ENCODE measurements at regions not wholly inside any gene's neighbourhood (a gene's known extent, or its start where the extent isn't known, plus 50 kb on each side); places are given as distances from the start of the nearest gene placed in this dataset.
"Not testable (repeated sequence)": the region's sequence is repeated elsewhere in the genome, so short reads cannot be mapped to it uniquely, and the experiment has no call there.

DNA sequence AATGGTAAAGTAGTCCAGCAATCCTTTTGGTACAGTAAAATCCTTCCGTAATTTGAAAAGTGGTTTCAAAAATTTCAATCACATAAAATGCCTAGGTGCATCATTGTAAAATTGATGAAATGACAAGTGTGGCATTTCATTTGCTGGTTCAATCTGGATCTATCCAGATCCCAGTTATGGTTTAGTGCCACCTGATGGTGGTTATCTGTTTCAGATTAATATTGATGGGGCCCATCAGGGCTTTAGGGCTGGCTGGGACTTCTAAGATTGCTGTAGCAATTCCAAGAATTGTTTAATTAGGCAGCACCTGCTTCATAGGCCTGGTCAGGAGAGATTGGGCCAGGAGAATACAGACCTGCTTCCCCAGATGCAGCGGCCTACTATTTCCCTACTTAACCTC is 55.5 kb upstream of the PIK3C3 start:
- no peak for DNase-seq

DNA sequence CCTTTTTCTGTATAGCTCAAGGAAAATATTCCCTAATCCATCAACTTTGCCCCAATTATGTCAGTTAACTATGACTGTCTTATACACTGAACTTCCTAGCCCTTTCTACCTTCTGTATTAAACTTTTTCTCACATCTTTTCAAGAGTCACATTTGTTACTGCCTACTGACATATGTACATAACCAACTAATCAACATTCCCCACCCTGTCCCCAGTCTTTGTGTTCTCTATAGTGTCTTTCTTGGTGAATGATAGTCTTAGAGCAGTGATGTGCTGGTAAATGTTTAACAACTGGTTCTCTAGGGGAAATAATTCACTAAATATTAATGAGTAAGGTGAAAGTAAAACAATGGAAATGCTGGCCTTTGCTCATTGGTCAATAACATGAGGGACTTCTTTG is 61.6 kb upstream of the PIK3C3 start:
- no peak for DNase-seq

DNA sequence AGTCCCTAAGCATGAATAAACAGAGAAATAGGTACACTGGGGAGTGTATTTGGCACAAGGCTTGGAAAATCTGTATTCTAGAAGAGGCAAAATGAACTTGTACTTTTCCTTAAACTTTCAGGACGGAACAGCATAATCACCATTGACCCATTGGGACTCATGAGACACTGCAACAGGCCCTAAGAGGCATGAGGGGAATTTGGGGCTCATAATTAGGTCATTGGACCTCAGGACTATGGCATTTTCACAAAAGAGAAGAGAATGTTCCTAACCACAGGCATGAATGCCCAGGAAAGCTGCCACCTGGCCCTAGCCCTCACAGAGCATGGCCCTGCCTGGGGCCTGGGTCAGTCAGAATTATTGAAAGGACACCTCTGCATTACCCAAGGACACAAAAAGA is 67.9 kb upstream of the PIK3C3 start:
- no peak for DNase-seq

DNA sequence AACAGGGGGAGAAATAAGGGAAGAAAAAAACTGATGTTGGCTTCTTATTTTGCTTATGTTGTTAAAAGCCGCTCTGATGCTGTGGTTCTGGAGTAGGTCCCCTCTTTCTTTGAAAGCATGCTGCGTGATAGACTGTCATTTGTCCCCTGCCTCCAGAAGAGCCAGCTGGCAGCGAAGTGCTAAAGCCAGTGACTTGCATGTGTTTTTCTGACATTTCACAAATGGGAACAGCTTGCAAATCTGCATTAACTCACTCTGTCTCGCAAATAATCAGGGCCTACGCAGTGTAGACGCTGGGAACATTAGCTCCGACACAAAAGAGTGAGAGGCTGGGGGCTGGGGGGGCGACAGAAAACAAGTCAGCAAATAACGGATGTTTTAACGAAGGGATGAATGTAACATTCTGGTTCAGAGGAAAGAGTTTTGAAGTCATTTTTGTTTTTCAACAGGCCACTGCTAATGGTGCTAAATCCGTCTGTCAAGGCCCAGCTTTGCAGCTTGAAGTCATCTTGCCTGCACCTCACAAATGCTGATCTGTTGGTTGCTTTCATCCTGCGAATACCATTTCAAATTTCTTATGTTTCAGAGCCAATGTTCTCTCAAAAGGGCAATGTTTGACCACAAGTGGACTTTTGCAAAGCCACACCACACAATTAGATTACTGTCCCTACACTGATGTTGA is 68.8 kb upstream of the PIK3C3 start:
- no peak for DNase-seq

DNA sequence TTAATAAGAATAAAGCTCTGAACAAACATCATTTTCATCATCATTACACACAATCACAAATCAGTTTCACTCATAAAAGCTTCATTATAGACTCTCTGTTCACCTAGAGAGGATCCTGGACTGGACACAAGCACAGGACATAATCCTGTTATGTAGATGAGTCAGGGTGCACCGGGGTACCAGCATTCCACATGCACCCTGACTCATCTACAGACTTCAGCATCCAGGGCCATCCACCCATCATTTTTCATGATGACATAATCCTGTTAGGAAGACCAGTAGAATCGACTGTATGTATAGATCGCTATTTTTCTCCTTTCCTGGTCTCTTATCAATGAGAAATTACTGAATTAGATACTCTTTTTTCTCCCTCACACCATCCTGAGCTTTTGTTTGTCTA is 73.7 kb upstream of the PIK3C3 start:
- DNase-seq, result no peak

DNA sequence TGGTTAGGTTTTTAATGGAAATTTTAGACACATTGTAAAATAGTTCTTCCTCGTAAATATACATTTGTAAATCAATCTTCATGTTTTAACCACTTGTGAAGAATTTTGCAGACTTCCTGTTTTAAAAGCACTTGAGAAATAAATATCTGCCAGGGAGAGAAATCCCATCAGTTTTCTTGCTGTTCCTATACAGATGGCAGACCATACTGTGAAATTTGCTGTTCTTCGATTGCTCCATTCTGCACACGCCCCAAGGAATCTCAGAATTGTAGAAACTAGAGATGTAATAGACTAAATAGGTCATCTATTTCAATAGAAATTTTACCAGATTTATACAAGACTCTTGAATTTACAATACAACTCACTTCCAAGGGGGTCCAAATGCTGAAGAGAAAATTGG is 75.8 kb upstream of the PIK3C3 start:
- no peak for DNase-seq

DNA sequence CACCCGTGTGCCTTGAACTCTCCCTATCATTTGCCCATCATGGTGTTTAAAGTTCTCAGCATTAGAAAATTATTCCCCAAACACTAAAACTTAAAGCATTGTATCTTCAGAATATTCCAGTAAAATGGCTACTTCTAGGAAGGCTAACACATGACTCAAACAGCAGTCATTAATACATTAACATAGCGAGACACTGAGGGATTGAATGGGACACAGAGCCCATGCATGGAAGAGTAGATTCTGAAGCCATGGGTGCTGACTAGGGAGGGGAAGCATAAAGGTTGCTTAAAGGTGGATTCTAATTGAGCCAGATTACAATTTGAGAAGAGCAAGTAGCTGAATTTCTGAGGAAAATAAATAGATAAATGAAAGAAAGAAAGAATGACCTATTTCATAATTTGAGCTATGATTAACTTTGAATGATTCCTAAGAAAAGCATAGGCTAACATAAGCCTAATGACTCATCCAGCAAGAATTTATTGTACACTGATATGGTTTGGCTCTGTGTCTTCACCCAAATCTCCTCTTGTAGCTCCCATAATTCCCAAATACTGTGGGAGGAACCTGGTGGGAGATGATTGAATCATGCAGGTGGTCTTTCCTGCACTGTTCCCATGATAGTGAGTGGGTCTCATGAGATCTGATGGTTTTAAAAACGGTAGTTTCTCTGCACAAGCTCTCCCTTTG is 79.8 kb upstream of the PIK3C3 start:
- DNase-seq, result no peak

DNA sequence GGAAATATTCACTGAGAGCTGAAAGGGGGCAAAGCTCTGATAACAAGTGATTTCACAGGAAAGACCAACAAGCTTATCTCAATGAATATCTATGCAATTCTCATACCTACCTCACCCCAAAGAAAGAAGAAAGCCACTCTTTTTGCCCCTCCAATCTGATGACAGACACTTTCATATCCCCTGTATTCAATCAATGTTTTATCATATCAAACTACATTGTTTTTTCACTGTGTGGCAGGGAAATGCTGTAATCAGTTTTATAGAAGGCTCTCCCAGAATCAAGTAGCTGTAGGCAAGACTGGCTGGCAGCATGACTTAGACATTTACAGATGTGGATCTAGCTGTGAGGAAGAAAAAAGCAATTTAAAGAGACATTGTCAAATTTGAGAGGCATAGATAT is 81.3 kb upstream of the PIK3C3 start:
- DNase-seq, result no peak

DNA sequence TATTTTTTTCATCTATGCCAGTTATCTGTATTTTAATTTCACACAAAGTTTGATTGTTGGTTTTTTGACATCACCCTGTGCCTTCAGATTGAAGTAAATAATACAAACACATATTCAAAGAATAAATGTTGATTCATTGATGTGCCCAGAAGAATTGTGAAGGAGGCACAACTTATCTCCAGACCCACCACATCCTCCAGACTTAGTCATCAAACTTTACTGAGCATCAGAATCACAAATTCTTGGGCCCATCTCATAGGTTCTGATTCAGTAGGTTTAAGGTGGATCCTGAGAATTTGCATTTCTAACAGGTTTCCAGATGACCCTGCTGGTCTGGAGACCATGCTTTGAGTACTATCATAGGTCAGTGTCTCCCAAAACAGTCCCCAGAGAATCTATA is 82.8 kb upstream of the PIK3C3 start:
- DNase-seq, result no peak

DNA sequence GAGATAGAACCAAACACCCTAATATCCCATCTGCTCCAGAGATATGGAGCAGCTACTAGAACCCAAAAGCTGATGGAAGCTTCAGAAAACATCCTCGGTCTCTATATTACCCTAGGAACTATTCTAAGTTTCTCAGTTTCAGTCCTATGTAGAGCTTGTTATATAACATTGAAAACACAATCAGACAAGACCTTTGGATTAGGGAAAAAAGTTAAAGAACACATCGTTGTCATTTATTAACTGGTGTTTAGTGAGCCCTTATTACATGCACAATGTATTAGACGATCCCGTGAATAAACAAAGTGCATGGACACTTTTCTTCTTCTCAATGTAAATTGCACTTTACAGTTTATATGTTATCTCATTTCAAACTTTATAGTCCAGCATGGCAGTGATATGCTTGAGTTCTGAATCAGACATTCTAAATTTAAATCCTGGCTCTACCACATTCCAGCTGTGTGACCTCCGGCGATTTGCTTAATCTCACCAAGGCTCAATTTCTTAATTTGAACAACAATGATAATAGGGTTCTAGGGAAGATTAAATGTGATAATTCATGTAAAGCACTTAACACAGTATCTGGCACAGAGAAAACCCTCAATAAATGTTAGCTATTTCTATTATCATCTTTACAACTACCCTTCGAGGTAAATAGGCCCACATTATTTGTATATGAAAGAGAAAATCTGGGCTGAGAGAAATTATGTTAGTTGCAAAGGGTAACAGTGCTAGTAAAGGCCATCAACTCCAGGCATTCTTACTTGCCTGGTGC is 83.6 kb upstream of the PIK3C3 start:
- no peak for DNase-seq

DNA sequence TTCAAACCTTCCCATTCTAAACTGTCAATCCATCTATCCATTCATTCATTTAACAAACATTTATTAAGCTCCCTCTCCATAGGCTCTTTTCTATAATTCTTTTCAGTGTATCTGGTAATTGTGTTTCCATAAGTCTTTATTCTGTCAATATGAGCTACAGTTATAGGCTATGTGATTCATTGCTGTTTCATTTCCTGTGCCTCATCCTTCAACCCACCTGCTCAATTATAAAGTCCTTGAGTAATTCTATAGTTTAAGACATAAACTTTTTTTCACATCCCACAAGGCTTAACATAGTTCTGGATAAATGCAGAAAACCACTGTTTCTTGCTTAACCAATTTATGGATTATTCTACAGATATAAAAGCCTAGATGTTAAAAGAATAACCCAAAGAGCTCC is 84.2 kb upstream of the PIK3C3 start:
- DNase-seq, result no peak

DNA sequence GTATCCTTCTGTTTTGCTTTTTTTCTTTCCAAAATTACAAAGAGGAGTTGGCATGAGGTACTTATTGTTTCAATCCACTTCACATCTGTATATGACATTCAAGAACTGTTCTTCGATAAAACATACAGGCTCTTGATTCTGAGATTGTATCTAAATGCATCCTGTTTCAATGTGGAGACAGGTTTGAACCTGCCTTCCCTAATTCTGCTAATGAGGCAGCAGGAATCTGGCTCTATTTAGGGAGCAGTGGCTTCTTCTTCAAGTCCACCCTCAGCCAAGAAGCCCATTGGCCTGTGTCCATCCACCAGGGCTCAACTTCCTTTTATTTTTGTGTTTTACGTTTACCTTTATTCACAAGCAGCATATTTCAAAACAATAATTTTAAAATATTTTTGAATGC is 84.8 kb upstream of the PIK3C3 start:
- DNase-seq, result no peak

DNA sequence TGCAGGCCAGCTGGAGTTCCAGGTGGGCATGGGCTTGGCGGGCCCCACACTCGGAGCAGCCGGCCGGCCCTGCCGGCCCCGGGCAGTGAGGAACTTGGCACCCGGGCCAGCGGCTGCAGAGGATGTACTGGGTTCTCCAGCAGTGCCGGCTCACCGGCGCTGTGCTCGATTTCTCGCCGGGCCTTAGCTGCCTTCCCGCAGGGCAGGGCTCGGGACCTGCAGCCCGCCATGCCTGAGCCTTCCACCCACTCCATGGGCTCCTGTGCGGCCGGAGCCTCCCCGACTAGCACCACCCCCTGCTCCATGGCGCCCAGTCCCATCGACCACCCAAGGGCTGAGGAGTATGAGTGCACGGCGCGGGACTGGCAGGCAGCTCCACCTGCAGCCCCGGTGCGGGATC is 89.2 kb upstream of the PIK3C3 start:
- DNase-seq, result not testable (repeated sequence)

DNA sequence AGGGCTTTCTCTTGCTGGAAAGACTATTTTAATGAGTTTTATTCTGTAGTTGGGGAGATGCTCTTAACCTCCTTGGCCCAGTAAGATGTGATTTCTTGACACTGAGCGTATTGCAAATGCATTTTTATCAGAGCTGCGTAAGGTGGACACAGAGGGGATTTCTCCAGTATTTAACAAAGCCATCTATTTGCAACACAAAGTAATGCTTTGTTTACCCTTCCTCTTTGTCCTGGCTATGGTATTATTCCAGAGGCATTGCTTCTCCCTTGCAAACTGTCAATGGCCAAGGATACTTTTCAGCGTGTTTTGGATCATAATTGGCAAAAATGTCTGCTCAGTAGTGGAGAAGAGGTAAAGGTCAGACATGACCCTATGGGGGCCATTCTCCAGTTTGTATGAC is 90.8 kb upstream of the PIK3C3 start:
- DNase-seq, result no peak

DNA sequence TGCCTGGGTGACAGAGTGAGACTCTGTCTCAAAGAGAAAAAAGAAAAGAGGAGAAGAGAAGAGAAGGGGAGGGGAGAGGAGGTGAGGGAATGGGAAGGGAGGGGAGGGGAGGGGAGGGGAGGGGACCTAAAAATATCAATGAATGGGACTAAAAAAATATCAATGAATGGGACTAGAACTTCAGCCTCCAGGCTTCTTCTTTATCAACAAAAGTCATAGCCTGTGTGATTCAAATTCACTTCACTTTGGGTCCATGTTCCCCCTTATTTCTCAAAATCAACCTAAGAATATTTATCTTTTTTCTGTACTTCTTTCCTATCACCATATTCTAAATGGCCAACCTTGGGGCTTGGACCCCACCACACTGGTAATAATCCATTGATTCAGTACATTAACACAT is 92.1 kb upstream of the PIK3C3 start:
- DNase-seq, result no peak

DNA sequence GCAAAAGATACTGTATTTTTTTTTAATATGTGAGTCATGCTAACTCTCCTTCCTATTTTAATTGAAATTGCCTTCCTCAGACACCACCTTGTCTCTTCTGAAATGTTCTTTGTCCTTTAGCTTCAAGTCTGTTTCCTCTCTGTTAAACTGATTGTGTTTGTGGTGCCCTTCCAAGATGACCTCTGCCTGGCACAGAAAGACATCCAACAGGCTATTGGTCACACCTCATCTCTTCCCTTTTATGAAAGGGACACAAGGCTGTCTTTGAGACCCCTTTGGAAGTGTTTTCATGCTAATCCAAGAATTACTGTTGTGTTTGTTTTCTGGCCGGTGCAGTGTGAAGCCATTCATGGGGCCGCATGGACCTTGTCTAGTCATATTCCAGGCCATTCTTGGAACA is 94.0 kb upstream of the PIK3C3 start:
- no peak for DNase-seq

DNA sequence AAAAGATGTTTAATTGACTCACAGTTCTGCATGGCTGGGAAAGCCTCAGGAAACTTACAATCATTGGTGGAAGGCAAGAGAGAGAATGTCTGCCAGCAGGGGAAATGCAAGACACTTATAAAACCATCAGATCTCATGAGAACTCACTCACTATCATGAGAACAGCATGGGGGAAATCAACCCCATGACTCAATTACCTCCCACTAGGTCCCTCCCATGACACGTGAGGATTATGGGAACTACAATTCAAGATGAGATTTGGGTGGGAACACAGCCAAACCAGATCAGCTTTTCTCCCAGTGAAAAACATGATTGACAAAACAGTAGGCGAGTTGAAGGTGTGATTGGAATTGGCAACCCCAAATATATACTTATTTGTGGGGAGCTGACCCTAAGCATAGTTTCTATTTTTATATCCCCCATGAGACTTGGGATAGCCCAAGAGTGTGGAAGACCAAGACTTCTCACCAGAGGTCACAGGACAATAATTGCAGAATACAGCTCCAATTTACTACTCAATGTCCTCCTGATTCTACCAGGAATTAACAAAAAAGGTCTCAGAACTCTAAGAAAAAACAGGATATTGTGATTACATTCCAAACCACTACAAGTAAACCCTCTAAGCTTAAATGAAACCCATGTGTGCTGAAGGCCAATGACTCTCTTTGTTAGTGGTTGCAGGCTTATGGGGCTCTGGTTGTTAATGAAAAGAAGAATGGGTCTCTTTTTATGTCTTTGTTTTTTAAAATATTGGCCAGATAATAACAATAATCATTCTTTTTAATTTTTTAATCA is 96.1 kb upstream of the PIK3C3 start:
- no peak for DNase-seq

DNA sequence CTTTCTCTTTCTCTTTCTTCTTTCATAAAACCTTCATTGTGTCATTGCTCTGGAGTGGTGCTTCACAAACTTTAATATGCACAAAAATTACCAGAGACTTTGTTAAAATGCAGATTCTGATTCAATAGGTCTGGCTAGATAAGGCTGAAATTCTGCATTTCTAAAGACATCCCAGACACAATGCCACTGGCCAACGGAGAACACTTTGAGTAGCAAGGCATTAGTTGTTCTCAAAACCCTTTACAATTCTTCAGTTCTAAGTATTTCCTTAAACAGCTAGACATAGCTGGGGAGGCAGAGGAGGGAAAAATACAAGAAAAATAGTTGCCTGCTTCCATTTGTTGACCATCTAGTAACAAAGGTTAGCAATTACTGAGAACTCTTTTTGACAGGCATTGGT is 101.8 kb upstream of the PIK3C3 start:
- no peak for DNase-seq

DNA sequence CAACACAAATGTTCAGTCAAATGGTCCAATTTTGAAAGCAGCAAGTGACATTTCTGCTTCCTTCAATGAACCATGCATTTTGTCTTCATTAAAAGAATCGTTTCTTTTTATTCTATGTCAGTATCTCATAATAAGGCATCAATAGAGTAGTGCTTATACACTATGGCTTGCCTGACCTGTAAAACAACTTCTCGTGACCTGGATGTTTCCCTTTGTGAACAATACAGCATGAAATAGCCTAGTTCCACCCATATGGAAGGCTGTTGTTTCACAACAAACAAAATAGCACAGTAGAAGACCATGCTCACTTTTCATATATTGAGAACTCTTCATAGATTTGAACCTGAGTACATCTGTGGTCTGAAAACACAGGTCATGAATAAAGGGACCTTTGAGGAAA is 104.3 kb upstream of the PIK3C3 start:
- DNase-seq, result no peak

DNA sequence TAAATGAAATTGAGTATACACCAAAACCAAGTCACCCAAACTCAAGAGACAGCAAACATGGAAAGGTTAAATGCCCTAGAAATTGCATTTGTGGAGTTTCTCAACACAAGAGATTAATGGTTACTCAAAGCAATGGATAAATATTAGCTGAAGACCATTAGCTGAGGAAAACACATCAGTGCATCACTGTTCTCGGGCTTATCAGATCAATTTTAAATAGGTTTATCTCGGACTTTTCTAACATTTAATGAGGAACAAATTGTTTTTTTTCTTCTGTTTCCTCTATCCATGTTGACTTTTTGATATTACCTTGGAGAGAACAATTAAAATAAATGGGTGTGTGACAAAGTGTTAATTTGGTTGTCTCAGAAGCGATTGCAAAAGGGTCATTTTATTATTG is 105.4 kb upstream of the PIK3C3 start:
- DNase-seq, result no peak

DNA sequence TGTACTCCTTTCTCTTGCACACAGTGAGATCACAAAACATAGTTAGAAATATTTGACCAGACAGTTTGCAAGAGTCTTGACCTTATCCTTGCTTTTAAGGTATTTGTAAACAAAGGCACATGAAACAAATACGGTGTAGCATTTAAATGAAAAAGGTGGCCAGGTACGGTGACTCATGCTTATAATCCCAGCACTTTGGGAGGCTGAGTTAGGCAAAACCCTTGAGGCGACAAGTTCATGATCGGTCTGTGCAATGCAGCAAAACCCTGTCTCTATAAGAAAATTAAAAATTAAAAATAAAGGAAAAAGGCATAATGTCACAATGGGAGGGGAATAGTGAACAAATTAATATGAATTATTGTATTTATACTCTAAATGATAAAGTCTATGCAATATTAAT is 109.5 kb upstream of the PIK3C3 start:
- DNase-seq, result no peak

DNA sequence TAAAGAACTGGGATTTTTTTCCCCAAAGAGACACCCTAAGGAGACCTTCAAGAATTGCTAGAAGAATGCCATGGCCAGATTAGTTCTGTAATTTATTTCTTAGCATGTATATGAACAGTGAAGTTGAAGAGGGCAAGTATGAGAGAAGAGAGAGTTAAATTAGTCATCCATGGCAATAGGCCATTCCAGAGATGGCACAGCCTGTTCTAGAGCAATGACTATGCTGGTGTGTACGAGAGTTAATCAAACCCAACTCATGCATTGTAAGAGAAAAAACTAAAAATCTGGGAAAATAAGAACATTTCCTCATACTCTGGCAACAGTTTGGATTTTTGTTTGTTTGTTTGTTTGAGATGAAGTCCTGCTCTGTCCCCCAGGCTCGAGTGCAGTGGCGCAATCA is 112.1 kb upstream of the PIK3C3 start:
- no peak for DNase-seq
